A673 (cell line): ENCODE measurements at regions not wholly inside any gene's neighbourhood (a gene's known extent, or its start where the extent isn't known, plus 50 kb on each side); places are given as distances from the start of the nearest gene placed in this dataset.

Experiments used
- BruUV-seq: library from RNA; stranded (reverse); fragments of 400-500 nt; replicated peaks from 2 replicates; lab custom pipeline; 2021; lab: Mats Ljungman, UMichigan
- CTCF ChIA-PET: fragments of 300-600 bp; sonication (Branson Sonifier 250); formaldehyde crosslinking; loops from one replicate; lab custom pipeline; 2022; ENCODE audit warnings: antibody characterized with exemption; lab: Charles Lee
- POLR2A ChIA-PET: fragments of 300-600 bp; sonication (Branson Sonifier 250); formaldehyde crosslinking; loops from one replicate; lab custom pipeline; 2022; ENCODE audit warnings: antibody characterized with exemption; ENCODE audit not compliant: low non-redundant PET; lab: Charles Lee
- DNase-seq: peaks from one replicate; pipeline ENCODE4 v3.0.0-alpha.2; 2015; ENCODE audit warnings: low spot score
- H3K27ac ChIP-seq: fragments of 200-600 bp; sonication (generic); 2 replicates; pipeline ENCODE4 v1.5.1; 2016; ENCODE audit warnings: mixed run types, low read depth, mild to moderate bottlenecking, mixed read lengths, antibody characterized with exemption, low read length; ENCODE audit not compliant: poor library complexity, severe bottlenecking
- H3K27me3 ChIP-seq: fragments of 200-600 bp; sonication (generic); replicated peaks from 2 replicates; pipeline ENCODE4 v1.6.1; 2017; ENCODE audit warnings: mixed run types, low read depth, mild to moderate bottlenecking, mixed read lengths, antibody characterized with exemption, low read length; ENCODE audit not compliant: insufficient read depth, poor library complexity
- H3K36me3 ChIP-seq: fragments of 200-600 bp; sonication (generic); 2 replicates; pipeline ENCODE4 v1.6.1; 2016; ENCODE audit warnings: mixed run types, mild to moderate bottlenecking, mixed read lengths, antibody characterized with exemption, low read length; ENCODE audit not compliant: insufficient read depth, poor library complexity, severe bottlenecking
- H3K4me1 ChIP-seq: fragments of 200-600 bp; sonication (generic); 2 replicates; pipeline ENCODE4 v1.6.1; 2017; ENCODE audit warnings: mixed run types, mild to moderate bottlenecking, mixed read lengths, antibody characterized with exemption, low read length; ENCODE audit not compliant: insufficient read depth, poor library complexity, severe bottlenecking
- H3K4me3 ChIP-seq: fragments of 200-600 bp; sonication (generic); 2 replicates; pipeline ENCODE4 v1.5.1; 2016; ENCODE audit warnings: low read depth, mixed run types, mild to moderate bottlenecking, mixed read lengths, low read length; ENCODE audit not compliant: poor library complexity, severe bottlenecking
- H3K9me3 ChIP-seq: fragments of 200-600 bp; sonication (generic); 2 replicates; pipeline ENCODE4 v1.6.1; 2016; ENCODE audit warnings: mixed run types, low read depth, mild to moderate bottlenecking, mixed read lengths, antibody characterized with exemption, low read length; ENCODE audit not compliant: poor library complexity, severe bottlenecking
- EZH2 ChIP-seq: fragments of 200-600 bp; sonication (generic); IDR thresholded peaks from 2 replicates; pipeline ENCODE4 v1.6.1; 2017; ENCODE audit warnings: borderline replicate concordance, low read depth, mild to moderate bottlenecking, mixed read lengths, antibody characterized with exemption, low read length; ENCODE audit not compliant: poor library complexity, severe bottlenecking
- intact Hi-C: fragments of 100-400 bp; cut with micrococcal nuclease; formaldehyde crosslinking; loops from one replicate; pipeline ENCODE4 v1.10.0; 2022; ENCODE audit not compliant: unreplicated experiment
- TF ChIP-seq, protein P1 (sequence below): fragments of 300-800, 200-600 bp; sonication (generic); conservative IDR thresholded peaks from 2 replicates; pipeline ENCODE4 v1.5.1; 2017; ENCODE audit warnings: low read depth, mild to moderate bottlenecking, antibody characterized with exemption, low read length, moderate library complexity, mixed read lengths

DNA sequence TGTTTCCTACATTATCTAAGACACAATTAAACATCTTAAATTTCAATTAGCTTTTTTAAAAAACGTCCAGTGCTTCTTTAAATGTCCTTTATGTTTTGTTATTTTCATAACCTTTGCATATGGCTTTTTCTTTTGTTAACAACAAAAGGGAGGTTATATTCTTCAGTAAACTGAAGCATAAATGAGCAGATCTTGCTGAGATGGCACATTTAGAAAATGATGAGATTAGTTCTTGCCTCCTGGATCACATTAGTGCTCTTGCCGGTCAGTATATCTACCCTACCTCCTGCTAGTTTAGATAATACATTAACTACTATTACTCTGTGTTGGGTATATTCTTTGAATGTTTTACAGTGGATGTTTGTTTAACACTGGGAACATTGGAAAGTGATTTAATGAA is 126.1 kb downstream of the DISP1 start:
- Histone ChIP-seq H3K27ac (no peak overlapping the region), H3K4me3 (no peak overlapping the region), H3K36me3 (no peaks in the 10 kb centered on the region), H3K9me3 (no peaks in the 10 kb centered on the region), H3K4me1 (no peaks in the 10 kb centered on the region), H3K27me3 (no peaks in the 10 kb centered on the region)
- ChIA-PET CTCF (no interaction called here), POLR2A (no interaction called here)
- no TSS peak for BruUV-seq
- DNase-seq, result no peak
- intact Hi-C loops, result no loop called here
- TF ChIP-seq, protein P1, sequence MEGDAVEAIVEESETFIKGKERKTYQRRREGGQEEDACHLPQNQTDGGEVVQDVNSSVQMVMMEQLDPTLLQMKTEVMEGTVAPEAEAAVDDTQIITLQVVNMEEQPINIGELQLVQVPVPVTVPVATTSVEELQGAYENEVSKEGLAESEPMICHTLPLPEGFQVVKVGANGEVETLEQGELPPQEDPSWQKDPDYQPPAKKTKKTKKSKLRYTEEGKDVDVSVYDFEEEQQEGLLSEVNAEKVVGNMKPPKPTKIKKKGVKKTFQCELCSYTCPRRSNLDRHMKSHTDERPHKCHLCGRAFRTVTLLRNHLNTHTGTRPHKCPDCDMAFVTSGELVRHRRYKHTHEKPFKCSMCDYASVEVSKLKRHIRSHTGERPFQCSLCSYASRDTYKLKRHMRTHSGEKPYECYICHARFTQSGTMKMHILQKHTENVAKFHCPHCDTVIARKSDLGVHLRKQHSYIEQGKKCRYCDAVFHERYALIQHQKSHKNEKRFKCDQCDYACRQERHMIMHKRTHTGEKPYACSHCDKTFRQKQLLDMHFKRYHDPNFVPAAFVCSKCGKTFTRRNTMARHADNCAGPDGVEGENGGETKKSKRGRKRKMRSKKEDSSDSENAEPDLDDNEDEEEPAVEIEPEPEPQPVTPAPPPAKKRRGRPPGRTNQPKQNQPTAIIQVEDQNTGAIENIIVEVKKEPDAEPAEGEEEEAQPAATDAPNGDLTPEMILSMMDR, result no peak
- no peak for TF ChIP-seq EZH2

DNA sequence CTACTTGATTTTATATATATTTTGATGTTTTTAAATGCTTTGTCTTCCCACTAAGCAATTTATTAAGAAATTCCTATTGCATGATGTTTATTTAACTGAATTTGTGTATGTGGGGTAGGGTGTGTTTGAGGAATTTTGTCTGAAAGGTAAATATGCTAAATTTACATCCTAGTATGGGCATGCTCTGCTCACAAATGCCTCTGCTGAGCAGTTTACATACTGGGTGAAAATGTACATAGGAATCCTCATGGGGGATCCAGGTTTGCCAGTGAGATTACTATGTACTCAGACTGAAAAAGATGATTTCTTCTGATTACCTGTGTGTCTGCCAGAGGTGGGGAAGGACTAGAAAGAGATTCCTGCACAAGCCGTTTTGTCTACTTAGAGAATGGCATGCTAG is 126.6 kb downstream of the DISP1 start:
- Histone ChIP-seq H3K27me3 (no peaks in the 10 kb centered on the region), H3K27ac (no peak overlapping the region), H3K4me1 (no peaks in the 10 kb centered on the region), H3K9me3 (no peaks in the 10 kb centered on the region), H3K36me3 (no peaks in the 10 kb centered on the region), H3K4me3 (no peak overlapping the region)
- BruUV-seq, result no TSS peak
- intact Hi-C loops, result no loop called here
- DNase-seq, result no peak
- CTCF ChIA-PET, result no interaction called here
- TF ChIP-seq, protein P1, result no peak
- TF ChIP-seq EZH2, result no peak
- POLR2A ChIA-PET, result no interaction called here

DNA sequence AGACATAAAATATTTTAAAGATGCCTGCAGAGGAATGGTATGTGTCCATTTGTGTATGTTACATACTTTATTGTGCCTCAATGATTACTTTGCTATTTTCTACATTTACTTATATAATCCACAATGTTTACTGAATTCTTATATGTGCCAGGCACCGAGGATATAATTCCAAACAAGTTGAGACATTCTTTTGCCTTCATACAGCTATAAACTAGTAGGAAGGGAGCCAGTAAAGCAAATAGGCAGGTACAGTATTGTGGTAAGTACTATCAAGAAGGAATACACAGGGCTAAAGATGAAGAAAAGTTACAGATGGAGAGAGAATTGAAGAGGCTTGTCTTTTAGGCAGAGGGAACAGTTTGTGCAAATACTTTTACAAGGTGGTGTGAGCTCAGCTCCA is 131.6 kb downstream of the DISP1 start:
- Histone ChIP-seq H3K4me1 (no peaks in the 10 kb centered on the region), H3K36me3 (no peaks in the 10 kb centered on the region), H3K27me3 (no peaks in the 10 kb centered on the region), H3K4me3 (no peak overlapping the region), H3K27ac (no peak overlapping the region), H3K9me3 (no peaks in the 10 kb centered on the region)
- TF ChIP-seq, protein P1, result no peak
- no peak for TF ChIP-seq EZH2
- DNase-seq, result no peak
- BruUV-seq, result no TSS peak
- POLR2A ChIA-PET, result interaction anchor here (0.7 kb wide), 1 partner anchor 30 kb away, joined by 16 read pairs; no protein-coding TSS in a partner anchor
- CTCF ChIA-PET, result no interaction called here
- intact Hi-C loops, result no loop called here
